AG10803 (cell line): ENCODE measurements at regions not wholly inside any gene's neighbourhood (a gene's known extent, or its start where the extent isn't known, plus 50 kb on each side); places are given as distances from the start of the nearest gene placed in this dataset.
"Not testable (repeated sequence)": the region's sequence is repeated elsewhere in the genome, so short reads cannot be mapped to it uniquely, and the experiment has no call there.

Source experiments
- DNase-seq: peaks from one replicate; pipeline ENCODE4 v3.0.0; 2010; ENCODE audit warnings: low read depth
- H3K4me3 ChIP-seq: 2 replicates; pipeline ENCODE4 v1.5.1; 2011; ENCODE audit warnings: mild to moderate bottlenecking, low read length, control low read depth
- CTCF ChIP-seq: conservative IDR thresholded peaks from 2 replicates; pipeline ENCODE4 v1.5.1; 2011; ENCODE audit warnings: mild to moderate bottlenecking, low read length, control low read depth, inconsistent platforms

DNA sequence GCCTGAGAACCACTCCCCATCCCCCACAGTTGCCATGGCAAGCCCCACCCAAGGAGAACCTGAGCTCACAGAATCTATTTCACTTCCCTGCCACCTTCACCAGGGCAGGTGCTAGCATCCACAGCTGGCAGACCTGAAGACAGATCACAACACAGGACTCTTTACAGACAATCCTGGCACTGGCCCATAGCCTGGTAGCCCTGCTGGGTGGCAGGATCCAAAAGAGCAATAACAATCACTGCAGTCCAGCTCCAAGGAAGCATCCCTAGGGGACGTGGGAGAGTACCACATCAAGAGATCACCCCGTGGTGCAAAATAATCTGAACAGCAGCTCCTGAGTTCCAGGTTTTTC lies 463.2 kb upstream of the PIK3R1 start:
- H3K4me3 ChIP-seq: no peak overlapping the region
- no peak for DNase-seq
- no peak for TF ChIP-seq CTCF

GRCh38 chr5:67748165-67748690 lies 467.3 kb upstream of the PIK3R1 start:
- DNase-seq: no peak
- TF ChIP-seq CTCF: no peak
- no peak overlapping the region for H3K4me3 ChIP-seq

GRCh38 chr5:67747096-67747495 lies 468.5 kb upstream of the PIK3R1 start:
- no peak overlapping the region for H3K4me3 ChIP-seq
- TF ChIP-seq CTCF: no peak
- no peak for DNase-seq

GRCh38 chr5:67746608-67747007 lies 468.9 kb upstream of the PIK3R1 start:
- not testable (repeated sequence) for DNase-seq, H3K4me3 ChIP-seq

DNA sequence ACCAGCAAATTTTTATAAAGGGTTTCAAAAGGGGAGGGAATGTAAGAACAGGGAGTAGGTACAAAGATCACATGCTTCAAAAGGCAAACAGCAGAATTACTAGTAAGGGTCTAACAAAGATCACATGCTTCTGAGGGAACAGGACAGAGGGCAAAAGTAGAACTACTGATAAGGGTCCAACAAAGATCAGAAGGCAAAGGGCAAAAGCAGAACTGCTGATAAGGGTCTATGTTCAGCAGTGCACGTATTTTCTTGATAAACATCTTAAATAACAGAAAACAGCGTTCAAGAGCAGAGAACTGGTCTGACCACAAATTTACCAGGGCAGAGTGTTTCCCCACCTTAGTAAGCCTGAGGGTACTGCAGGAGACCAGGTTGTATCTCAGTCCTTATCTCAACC lies 469.5 kb upstream of the PIK3R1 start:
- no peak for TF ChIP-seq CTCF
- DNase-seq: no peak
- H3K4me3 ChIP-seq: no peak overlapping the region

DNA sequence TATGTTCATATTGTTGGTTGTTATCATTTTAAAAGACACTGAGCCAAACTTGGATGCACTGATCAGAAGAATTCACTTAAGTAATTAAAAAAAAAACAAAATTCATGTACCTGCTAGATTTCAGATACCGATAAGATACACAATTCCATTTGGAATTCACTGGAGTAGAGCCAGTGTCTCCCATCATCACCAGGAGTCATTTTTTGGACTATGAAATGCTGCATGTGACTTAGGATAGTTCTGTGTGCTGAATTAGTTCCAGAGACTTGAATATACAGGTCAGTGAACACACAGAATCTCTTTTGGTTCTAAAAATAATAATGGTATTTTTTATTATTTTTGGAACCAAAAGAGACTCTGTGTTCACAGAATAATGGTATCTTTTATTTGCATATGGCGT lies 482.6 kb upstream of the PIK3R1 start:
- H3K4me3 ChIP-seq: no peak overlapping the region
- TF ChIP-seq CTCF: no peak
- DNase-seq: no peak

- no peak for TF ChIP-seq CTCF
Measured at GRCh38 chr5:67732471-67732870, 483.1 kb upstream of the PIK3R1 start.

GRCh38 chr5:67731886-67732285 lies 483.7 kb upstream of the PIK3R1 start:
- no peak for DNase-seq
- H3K4me3 ChIP-seq: no peak overlapping the region
- no peak for TF ChIP-seq CTCF

More at GRCh38 chr5:67732471-67732870, 483.1 kb upstream of the PIK3R1 start:
- no peak overlapping the region for H3K4me3 ChIP-seq
- no peak for DNase-seq
